ENCODE measurements at regions not wholly inside any gene's neighbourhood (a gene's known extent, or its start where the extent isn't known, plus 50 kb on each side); places are given as distances from the start of the nearest gene placed in this dataset.

- no peak overlapping the region for H3K27ac ChIP-seq (ENCODE audit: low read depth, low read length, poor library complexity, severe bottlenecking)
- H3K9me3 ChIP-seq (ENCODE audit: low read depth, low read length, poor library complexity, severe bottlenecking), result peaks cover 4% of the 10 kb centered on the region
- no peak overlapping the region for H3K4me3 ChIP-seq (ENCODE audit: low read depth, low read length, poor library complexity, severe bottlenecking)
- BruUV-seq (replicated peaks), result no TSS peak
- no peaks in the 10 kb centered on the region for H3K27me3 ChIP-seq (replicated peaks; ENCODE audit: insufficient read depth, low read depth, low read length, poor library complexity)
- DNase-seq (ENCODE audit: low spot score), result peak; percentile 12
- CTCF ChIA-PET, result interaction anchor here (0.7 kb wide), 1 partner anchor 615 kb away, joined by 3 read pairs; no protein-coding TSS in a partner anchor
- intact Hi-C loops (cut with micrococcal nuclease; ENCODE audit: unreplicated experiment), result loop anchor here (5.0 kb wide), 1 partner anchor 769 kb away; no protein-coding TSS in a partner anchor
- POLR2A ChIA-PET (ENCODE audit: low non-redundant PET), result no interaction called here
- H3K4me1 ChIP-seq (ENCODE audit: insufficient read depth, low read length, poor library complexity, severe bottlenecking), result no peaks in the 10 kb centered on the region
- TF ChIP-seq EZH2 (IDR thresholded peaks at IDR 0.05; ENCODE audit: borderline replicate concordance, low read depth, low read length, poor library complexity, severe bottlenecking) (no peak), CTCF (conservative IDR thresholded peaks at IDR 0.05; ENCODE audit: low read depth, low read length) (peak; percentile 26; the same call in 1 of the 2 replicates)
- no peaks in the 10 kb centered on the region for H3K36me3 ChIP-seq (ENCODE audit: insufficient read depth, low read length, poor library complexity, severe bottlenecking)
These were observed 174.0 kb upstream of the TENT5D start for GRCh38 chrX:80246271-80246670.

- TF ChIP-seq EZH2 (IDR thresholded peaks at IDR 0.05; ENCODE audit: borderline replicate concordance, low read depth, low read length, poor library complexity, severe bottlenecking) (no peak), CTCF (conservative IDR thresholded peaks at IDR 0.05; ENCODE audit: low read depth, low read length) (no peak)
- Histone ChIP-seq H3K36me3 (ENCODE audit: insufficient read depth, low read length, poor library complexity, severe bottlenecking) (no peaks in the 10 kb centered on the region), H3K4me1 (ENCODE audit: insufficient read depth, low read length, poor library complexity, severe bottlenecking) (no peaks in the 10 kb centered on the region), H3K4me3 (ENCODE audit: low read depth, low read length, poor library complexity, severe bottlenecking) (no peak overlapping the region), H3K27me3 (replicated peaks; ENCODE audit: insufficient read depth, low read depth, low read length, poor library complexity) (no peaks in the 10 kb centered on the region), H3K9me3 (ENCODE audit: low read depth, low read length, poor library complexity, severe bottlenecking) (no peaks in the 10 kb centered on the region), H3K27ac (ENCODE audit: low read depth, low read length, poor library complexity, severe bottlenecking) (no peak overlapping the region)
- no peak for DNase-seq (ENCODE audit: low spot score)
- BruUV-seq (replicated peaks), result no TSS peak
- intact Hi-C loops (cut with micrococcal nuclease; ENCODE audit: unreplicated experiment), result no loop called here
- CTCF ChIA-PET, result no interaction called here
- POLR2A ChIA-PET (ENCODE audit: low non-redundant PET), result no interaction called here
These were observed 154.0 kb upstream of the TENT5D start for GRCh38 chrX:80266287-80266686.

GRCh38 chrX:80266979-80267378 lies 153.3 kb upstream of the TENT5D start:
- DNase-seq (ENCODE audit: low spot score), result no peak
- Histone ChIP-seq H3K27me3 (replicated peaks; ENCODE audit: insufficient read depth, low read depth, low read length, poor library complexity) (no peaks in the 10 kb centered on the region), H3K27ac (ENCODE audit: low read depth, low read length, poor library complexity, severe bottlenecking) (no peak overlapping the region), H3K4me3 (ENCODE audit: low read depth, low read length, poor library complexity, severe bottlenecking) (no peak overlapping the region), H3K4me1 (ENCODE audit: insufficient read depth, low read length, poor library complexity, severe bottlenecking) (no peaks in the 10 kb centered on the region), H3K9me3 (ENCODE audit: low read depth, low read length, poor library complexity, severe bottlenecking) (no peaks in the 10 kb centered on the region), H3K36me3 (ENCODE audit: insufficient read depth, low read length, poor library complexity, severe bottlenecking) (no peaks in the 10 kb centered on the region)
- TF ChIP-seq CTCF (conservative IDR thresholded peaks at IDR 0.05; ENCODE audit: low read depth, low read length) (no peak), EZH2 (IDR thresholded peaks at IDR 0.05; ENCODE audit: borderline replicate concordance, low read depth, low read length, poor library complexity, severe bottlenecking) (no peak)
- intact Hi-C loops (cut with micrococcal nuclease; ENCODE audit: unreplicated experiment), result no loop called here
- CTCF ChIA-PET, result no interaction called here
- POLR2A ChIA-PET (ENCODE audit: low non-redundant PET), result no interaction called here
- BruUV-seq (replicated peaks), result no TSS peak

Data from A673 (cell line).